GM19238 (cell line): ENCODE measurements at regions not wholly inside any gene's neighbourhood (a gene's known extent, or its start where the extent isn't known, plus 50 kb on each side); places are given as distances from the start of the nearest gene placed in this dataset.

Source experiments
- DNase-seq: peaks from one replicate; pipeline ENCODE4 v3.0.0; 2011; ENCODE audit warnings: low spot score; ENCODE audit not compliant: insufficient read length

DNA sequence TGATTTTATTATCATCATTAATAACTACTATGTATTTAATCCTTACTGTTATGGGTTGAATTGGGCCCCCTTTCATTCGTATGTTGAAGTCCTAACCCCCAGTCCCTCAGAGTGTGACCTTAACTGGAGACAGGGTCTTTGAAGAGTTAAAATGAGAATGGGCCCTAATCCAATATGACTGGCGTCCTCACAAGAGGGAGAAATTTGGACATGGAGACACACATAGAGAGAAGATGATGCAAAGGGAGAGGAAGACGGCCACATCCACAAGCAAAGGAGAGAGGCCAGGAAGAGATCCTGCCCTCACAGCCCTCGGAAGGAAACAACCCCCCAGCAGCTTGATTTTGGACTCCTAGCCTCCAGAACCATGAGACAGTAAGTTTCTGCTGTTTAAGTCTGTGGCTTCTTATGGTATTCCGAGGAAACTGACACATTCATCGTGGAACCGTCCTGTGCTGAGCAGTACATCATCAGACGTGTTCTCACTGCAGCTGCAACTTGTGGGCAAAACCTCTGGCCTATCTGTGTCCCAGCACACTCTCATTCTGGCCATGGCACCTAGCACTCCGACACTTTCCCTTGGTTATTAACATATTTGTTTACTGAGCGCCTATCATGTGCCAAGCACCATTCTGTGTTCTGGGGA, 127.6 kb downstream of the SLC38A6 start:
- DNase-seq: no peak

DNA sequence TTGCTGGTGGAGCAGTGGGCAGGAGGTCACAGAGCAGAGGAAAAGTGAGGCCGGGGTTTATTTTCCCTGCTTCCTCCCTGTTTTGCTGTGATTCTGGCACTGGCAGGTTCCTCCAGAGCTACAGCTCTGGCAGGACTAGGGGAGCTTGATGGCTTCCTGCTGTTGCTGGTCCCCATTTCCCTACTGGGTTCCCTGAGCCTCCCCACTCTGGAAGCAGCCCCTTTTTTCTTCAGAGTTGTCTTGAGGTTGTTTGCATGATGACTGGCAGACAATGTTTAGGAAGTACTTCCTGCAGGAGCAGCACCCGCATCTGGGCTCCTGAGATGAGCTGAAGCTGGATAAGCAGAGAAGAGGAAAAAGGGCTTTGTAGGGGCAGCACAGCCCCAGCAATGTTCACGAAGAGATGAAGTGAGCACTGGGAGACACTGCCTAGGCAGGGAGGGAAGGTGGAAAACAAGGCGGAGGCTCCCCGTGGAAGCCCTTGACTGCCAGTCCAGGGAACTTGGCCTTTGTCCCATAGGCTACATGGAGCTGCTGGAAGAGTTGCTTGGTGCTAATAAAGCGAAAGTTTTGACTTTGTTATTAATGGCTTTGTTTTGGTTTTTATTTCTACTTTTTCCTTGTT, 126.9 kb downstream of the SLC38A6 start:
- no peak for DNase-seq

DNA sequence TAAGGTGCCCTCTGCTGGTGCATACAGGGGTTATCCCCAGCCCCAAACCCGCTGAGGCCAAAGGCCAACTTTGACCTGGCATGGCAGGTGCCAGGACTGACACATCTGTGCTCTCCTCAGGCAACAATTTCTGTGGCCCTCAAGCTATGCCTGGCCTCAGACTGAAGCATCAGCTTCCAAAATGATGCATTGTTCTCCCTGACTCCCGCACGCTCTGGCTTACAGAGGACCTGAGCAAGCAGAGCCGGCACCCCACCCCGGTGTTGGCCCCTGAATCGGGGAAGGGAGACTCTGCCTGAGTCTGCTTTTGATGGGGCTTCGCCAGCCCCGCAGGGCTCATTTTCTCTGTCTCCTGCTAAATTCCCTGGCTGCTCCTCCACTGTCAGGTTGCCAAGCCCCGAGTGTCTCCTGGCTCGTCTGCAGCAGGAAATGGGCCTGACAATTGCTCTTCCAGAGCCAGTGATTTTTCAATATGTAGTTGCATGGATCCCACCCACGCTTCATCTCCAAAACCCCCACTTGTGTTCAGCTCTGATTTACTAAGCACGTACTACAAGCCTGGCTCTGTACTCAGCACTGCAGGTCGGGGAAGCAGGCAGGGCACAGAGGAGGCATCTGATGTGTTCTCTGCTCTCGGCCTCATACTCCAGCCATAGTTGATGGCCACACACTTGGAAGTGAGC, 126.1 kb downstream of the SLC38A6 start:
- no peak for DNase-seq

DNA sequence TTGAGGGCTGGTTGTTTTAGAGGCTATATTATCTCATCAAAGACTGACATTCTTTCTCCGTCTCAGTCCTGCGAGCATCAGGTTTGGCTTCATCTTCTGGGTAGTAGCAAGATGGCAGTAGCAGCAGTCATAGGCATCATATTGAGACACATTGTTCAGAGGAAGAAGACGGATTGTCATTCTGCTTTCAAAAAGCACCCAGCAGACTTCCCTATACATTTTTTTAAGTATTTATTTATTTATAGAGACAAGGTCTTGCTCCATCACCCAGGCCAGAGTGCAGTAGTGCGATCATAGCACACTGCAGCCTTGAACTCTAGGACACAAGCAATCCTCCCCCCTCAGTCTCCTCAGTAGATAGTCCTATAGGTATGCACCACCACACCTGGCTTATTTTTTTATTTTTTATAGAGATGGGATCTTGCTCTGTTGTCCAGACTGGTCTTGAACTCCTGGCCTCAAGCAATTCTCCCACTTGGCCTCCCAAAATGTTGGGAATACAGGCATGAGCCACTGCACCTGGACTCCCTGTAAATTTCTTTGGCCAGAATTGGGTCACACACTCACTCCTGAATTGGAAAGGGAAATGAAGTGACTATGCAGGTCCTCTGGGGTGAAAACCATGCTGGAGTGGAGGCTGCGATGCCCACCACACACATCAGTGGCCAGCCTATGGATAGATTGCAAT, 125.4 kb downstream of the SLC38A6 start:
- no peak for DNase-seq

DNA sequence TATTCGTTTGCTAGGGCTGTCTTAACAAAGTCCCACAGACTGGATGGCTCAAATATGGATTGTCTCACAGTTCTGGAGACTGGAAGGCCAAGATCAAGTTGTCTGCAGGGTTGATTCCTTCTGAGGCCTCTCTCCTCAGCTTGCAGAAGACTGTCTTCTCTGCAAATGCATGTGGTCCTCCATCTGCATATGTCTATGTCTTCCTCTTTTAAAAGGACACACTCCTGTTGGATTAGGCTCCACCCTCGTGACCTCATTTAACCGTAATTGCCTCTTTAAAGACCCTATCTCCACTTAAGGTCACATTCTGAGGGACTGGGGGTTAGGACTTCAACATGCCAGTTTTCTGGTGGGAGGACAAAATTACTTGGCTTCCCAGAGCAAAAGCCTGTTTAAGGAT, 123.3 kb downstream of the SLC38A6 start:
- DNase-seq: no peak

DNA sequence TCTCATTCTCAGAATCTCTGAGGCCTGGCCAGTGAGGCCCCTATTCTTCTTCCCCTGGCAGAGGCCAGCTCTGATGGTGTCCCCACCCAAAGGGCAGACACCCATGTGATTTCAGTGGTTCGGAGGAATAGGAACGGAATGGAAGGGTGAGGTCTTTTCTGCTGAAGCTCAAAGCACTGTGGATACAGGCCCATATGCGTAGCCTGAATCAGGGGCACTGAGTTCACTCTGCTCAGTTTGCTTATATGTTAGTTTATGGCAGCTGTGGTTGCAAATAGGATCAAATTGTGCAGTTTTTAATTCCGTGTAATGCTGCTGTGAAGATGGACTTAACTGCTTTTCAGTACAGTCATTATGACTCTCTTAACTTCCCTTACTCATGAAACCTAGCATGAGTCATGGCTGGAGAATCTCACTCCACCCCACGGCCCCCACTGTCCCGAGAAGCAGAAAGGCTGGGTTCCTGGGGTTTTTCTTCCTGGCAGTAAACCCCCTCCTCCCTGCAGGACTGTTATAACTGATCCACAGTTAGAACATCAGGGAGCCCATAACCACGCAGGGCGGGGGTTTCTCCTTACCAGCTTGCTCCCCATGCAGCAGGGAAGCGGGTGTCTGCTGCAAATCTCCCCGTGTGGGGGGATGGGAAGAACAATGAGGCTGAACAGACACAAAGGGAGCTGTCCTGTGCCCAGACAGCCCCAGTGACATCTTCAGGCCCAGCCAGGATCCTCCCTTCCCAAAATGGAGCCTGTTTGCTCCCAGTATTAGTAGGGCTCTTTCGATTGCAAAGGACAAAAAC, 122.7 kb downstream of the SLC38A6 start:
- DNase-seq: peak; percentile 15

DNA sequence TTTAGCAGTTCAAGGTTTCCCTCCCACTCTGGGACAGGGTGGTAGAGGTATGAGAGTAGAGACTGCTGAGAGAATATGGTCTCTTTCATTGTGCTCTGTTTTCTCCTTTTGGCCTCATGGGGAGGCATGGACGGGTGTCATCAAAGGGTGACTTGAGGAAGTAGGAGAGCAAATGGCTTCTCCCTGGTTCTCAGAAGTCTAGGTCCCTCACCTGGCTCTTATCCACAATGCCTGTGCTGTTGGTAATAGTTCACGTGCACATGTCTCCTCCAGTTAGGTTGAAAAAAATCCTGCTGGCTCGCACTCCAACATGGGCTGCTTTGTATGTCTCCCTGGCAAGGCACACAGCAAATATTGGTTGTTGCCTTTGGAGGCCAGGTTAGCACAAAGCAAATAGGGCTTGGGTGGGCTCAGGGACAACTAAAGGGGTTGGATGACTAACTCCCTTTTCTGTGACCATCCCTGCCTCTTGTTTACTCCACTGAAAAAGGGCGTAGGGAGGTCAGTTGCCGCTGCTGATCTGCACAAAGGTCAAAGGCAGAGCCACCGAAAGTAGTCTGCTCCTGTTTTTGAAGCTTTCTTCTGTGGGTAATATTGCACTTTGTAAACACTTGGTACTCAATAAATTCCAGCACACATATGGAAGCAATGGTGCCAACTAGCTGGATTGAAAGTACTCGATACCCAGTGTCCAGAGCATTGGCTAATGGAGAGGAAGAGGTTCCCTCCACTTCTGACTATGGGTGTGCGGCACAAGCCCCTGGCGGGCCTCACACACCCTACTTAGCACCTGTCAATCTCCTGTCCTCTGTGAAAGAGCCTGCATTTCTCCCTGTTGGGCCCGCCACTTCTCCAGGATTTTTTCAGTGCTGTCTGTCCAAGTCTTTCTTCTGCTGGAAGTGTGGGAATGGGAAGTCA, 121.8 kb downstream of the SLC38A6 start:
- DNase-seq: no peak
